Endothelial cell (in vitro differentiated cells): ENCODE measurements at regions not wholly inside any gene's neighbourhood (a gene's known extent, or its start where the extent isn't known, plus 50 kb on each side); places are given as distances from the start of the nearest gene placed in this dataset.

Source experiments
- DNase-seq: peaks from one replicate; pipeline ENCODE4 v3.0.0; 2021; ENCODE audit warnings: low spot score
- H3K27ac Mint-ChIP-seq: one replicate; pipeline ENCODE4 v1.8.0; 2021; ENCODE audit warnings: mixed read lengths, inconsistent platforms; ENCODE audit not compliant: unreplicated experiment
- H3K27me3 Mint-ChIP-seq: one replicate; pipeline ENCODE4 v1.8.0; 2021; ENCODE audit warnings: mild to moderate bottlenecking, moderate library complexity, mixed read lengths, inconsistent platforms; ENCODE audit not compliant: unreplicated experiment
- H3K36me3 Mint-ChIP-seq: one replicate; pipeline ENCODE4 v1.8.0; 2021; ENCODE audit warnings: mild to moderate bottlenecking, low read depth, mixed read lengths, inconsistent platforms; ENCODE audit not compliant: unreplicated experiment
- H3K4me1 Mint-ChIP-seq: one replicate; pipeline ENCODE4 v1.8.0; 2021; ENCODE audit warnings: mild to moderate bottlenecking, mixed read lengths, inconsistent platforms; ENCODE audit not compliant: unreplicated experiment
- H3K4me3 Mint-ChIP-seq: one replicate; pipeline ENCODE4 v1.8.0; 2021; ENCODE audit warnings: mild to moderate bottlenecking, mixed read lengths, inconsistent platforms; ENCODE audit not compliant: unreplicated experiment
- H3K9me3 Mint-ChIP-seq: one replicate; pipeline ENCODE4 v1.8.0; 2021; ENCODE audit warnings: mixed read lengths, inconsistent platforms; ENCODE audit not compliant: unreplicated experiment
- CTCF ChIP-seq: fragments of 200-600 bp; sonication (generic); IDR thresholded peaks from one replicate; pipeline ENCODE4 v1.5.0; 2021; ENCODE audit warnings: antibody characterized with exemption; ENCODE audit not compliant: unreplicated experiment

- H3K9me3 Mint-ChIP-seq: no peaks in the 10 kb centered on the region
- no peak overlapping the region for H3K4me3 Mint-ChIP-seq
- DNase-seq: no peak
- peaks cover 15% of the 10 kb centered on the region for H3K4me1 Mint-ChIP-seq
- H3K36me3 Mint-ChIP-seq: no peaks in the 10 kb centered on the region
- H3K27ac Mint-ChIP-seq: no peak overlapping the region
- TF ChIP-seq CTCF: no peak
- peaks cover 2% of the 10 kb centered on the region for H3K27me3 Mint-ChIP-seq
Measured at GRCh38 chr12:53806721-53807120, 54.9 kb upstream of the CISTR start.

GRCh38 chr12:53807322-53807860 lies 55.6 kb upstream of the CISTR start:
- H3K9me3 Mint-ChIP-seq: no peaks in the 10 kb centered on the region
- H3K4me1 Mint-ChIP-seq: peaks cover 15% of the 10 kb centered on the region
- no peak for DNase-seq
- TF ChIP-seq CTCF: no peak
- peaks cover 2% of the 10 kb centered on the region for H3K27me3 Mint-ChIP-seq
- H3K27ac Mint-ChIP-seq: no peak overlapping the region
- no peaks in the 10 kb centered on the region for H3K36me3 Mint-ChIP-seq
- H3K4me3 Mint-ChIP-seq: no peak overlapping the region

- Mint-ChIP-seq H3K36me3 (no peaks in the 10 kb centered on the region), H3K4me3 (no peak overlapping the region), H3K27ac (no peak overlapping the region), H3K27me3 (peaks cover 2% of the 10 kb centered on the region), H3K4me1 (peaks cover 23% of the 10 kb centered on the region), H3K9me3 (no peaks in the 10 kb centered on the region)
- TF ChIP-seq CTCF: no peak
- no peak for DNase-seq
Measured at GRCh38 chr12:53808023-53808705, 56.4 kb upstream of the CISTR start.

GRCh38 chr12:53809005-53809404 lies 57.2 kb upstream of the CISTR start:
- no peak for TF ChIP-seq CTCF
- H3K9me3 Mint-ChIP-seq: no peaks in the 10 kb centered on the region
- no peak overlapping the region for H3K4me3 Mint-ChIP-seq
- peaks cover 31% of the 10 kb centered on the region for H3K4me1 Mint-ChIP-seq
- H3K36me3 Mint-ChIP-seq: no peaks in the 10 kb centered on the region
- no peak for DNase-seq
- H3K27me3 Mint-ChIP-seq: peaks cover 2% of the 10 kb centered on the region
- H3K27ac Mint-ChIP-seq: no peak overlapping the region

GRCh38 chr12:53810950-53811349 lies 59.2 kb upstream of the CISTR start:
- Mint-ChIP-seq H3K4me3 (no peak overlapping the region), H3K27ac (no peak overlapping the region), H3K27me3 (peaks cover 2% of the 10 kb centered on the region), H3K36me3 (no peaks in the 10 kb centered on the region), H3K4me1 (peaks cover 23% of the 10 kb centered on the region), H3K9me3 (no peaks in the 10 kb centered on the region)
- TF ChIP-seq CTCF: no peak
- DNase-seq: no peak
